Neural crest cell (in vitro differentiated cells): ENCODE measurements at regions not wholly inside any gene's neighbourhood (a gene's known extent, or its start where the extent isn't known, plus 50 kb on each side); places are given as distances from the start of the nearest gene placed in this dataset.

ENCODE experiments used
- DNase-seq: peaks from one replicate; pipeline ENCODE4 v3.0.0; 2021; ENCODE audit warnings: low read depth, mixed read lengths, low spot score
- H3K27ac Mint-ChIP-seq: one replicate; pipeline ENCODE4 v1.8.0; 2021; ENCODE audit warnings: mild to moderate bottlenecking, mixed read lengths; ENCODE audit not compliant: unreplicated experiment
- H3K27me3 Mint-ChIP-seq: 2 replicates; pipeline ENCODE4 v1.8.0; 2021; ENCODE audit warnings: low read depth, mild to moderate bottlenecking, mixed read lengths
- H3K36me3 Mint-ChIP-seq: 2 replicates; pipeline ENCODE4 v1.8.0; 2021; ENCODE audit warnings: low read depth, mild to moderate bottlenecking, mixed read lengths
- H3K4me1 Mint-ChIP-seq: 2 replicates; pipeline ENCODE4 v1.8.0; 2021; ENCODE audit warnings: mixed read lengths
- H3K4me3 Mint-ChIP-seq: one replicate; pipeline ENCODE4 v1.8.0; 2021; ENCODE audit warnings: mild to moderate bottlenecking, mixed read lengths
- H3K9me3 Mint-ChIP-seq: 2 replicates; pipeline ENCODE4 v1.8.0; 2021; ENCODE audit warnings: mixed read lengths
- TF ChIP-seq, protein P1 (sequence below): fragments of 200-600 bp; sonication (generic); conservative IDR thresholded peaks from 2 replicates; pipeline ENCODE4 v1.5.0; 2021; ENCODE audit warnings: antibody characterized with exemption, mild to moderate bottlenecking

- DNase-seq: no peak
- Mint-ChIP-seq H3K4me3 (no peak overlapping the region), H3K4me1 (peaks cover 10% of the 10 kb centered on the region), H3K27ac (no peak overlapping the region), H3K9me3 (peaks cover 3% of the 10 kb centered on the region), H3K36me3 (no peaks in the 10 kb centered on the region), H3K27me3 (no peaks in the 10 kb centered on the region)
- TF ChIP-seq, protein P1, sequence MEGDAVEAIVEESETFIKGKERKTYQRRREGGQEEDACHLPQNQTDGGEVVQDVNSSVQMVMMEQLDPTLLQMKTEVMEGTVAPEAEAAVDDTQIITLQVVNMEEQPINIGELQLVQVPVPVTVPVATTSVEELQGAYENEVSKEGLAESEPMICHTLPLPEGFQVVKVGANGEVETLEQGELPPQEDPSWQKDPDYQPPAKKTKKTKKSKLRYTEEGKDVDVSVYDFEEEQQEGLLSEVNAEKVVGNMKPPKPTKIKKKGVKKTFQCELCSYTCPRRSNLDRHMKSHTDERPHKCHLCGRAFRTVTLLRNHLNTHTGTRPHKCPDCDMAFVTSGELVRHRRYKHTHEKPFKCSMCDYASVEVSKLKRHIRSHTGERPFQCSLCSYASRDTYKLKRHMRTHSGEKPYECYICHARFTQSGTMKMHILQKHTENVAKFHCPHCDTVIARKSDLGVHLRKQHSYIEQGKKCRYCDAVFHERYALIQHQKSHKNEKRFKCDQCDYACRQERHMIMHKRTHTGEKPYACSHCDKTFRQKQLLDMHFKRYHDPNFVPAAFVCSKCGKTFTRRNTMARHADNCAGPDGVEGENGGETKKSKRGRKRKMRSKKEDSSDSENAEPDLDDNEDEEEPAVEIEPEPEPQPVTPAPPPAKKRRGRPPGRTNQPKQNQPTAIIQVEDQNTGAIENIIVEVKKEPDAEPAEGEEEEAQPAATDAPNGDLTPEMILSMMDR: no peak
Measured at GRCh38 chr2:238594796-238595749, 168.3 kb downstream of the ASB1 start.

GRCh38 chr2:238595750-238596570 is 169.2 kb downstream of the ASB1 start:
- no peaks in the 10 kb centered on the region for H3K36me3 Mint-ChIP-seq
- H3K27ac Mint-ChIP-seq: peak overlapping the region; percentile 78
- H3K9me3 Mint-ChIP-seq: peaks cover 3% of the 10 kb centered on the region
- DNase-seq: no peak
- peaks cover 10% of the 10 kb centered on the region for H3K4me1 Mint-ChIP-seq
- no peaks in the 10 kb centered on the region for H3K27me3 Mint-ChIP-seq
- TF ChIP-seq, protein P1: no peak
- no peak overlapping the region for H3K4me3 Mint-ChIP-seq

- H3K9me3 Mint-ChIP-seq: peaks cover 1% of the 10 kb centered on the region
- H3K4me1 Mint-ChIP-seq: peaks cover 10% of the 10 kb centered on the region
- H3K36me3 Mint-ChIP-seq: no peaks in the 10 kb centered on the region
- no peak overlapping the region for H3K27ac Mint-ChIP-seq
- no peak for DNase-seq
- TF ChIP-seq, protein P1: no peak
- H3K27me3 Mint-ChIP-seq: no peaks in the 10 kb centered on the region
- H3K4me3 Mint-ChIP-seq: no peak overlapping the region
Measured at GRCh38 chr2:238596571-238597551, 170.1 kb downstream of the ASB1 start.

- Mint-ChIP-seq H3K4me1 (peaks cover 10% of the 10 kb centered on the region), H3K4me3 (no peak overlapping the region), H3K9me3 (no peaks in the 10 kb centered on the region), H3K36me3 (no peaks in the 10 kb centered on the region), H3K27me3 (no peaks in the 10 kb centered on the region), H3K27ac (no peak overlapping the region)
- TF ChIP-seq, protein P1: no peak
- no peak for DNase-seq
Measured at GRCh38 chr2:238597638-238598528, 171.2 kb downstream of the ASB1 start.
